HEK293 (cell line): ENCODE measurements at regions not wholly inside any gene's neighbourhood (a gene's known extent, or its start where the extent isn't known, plus 50 kb on each side); places are given as distances from the start of the nearest gene placed in this dataset.

Source experiments
- REPIN1 ChIP-seq: fragments of 450-650 bp; formaldehyde crosslinking; IDR thresholded peaks from 2 replicates; pipeline ENCODE4 v1.5.1; 2017; ENCODE audit warnings: missing biosample characterization, missing genetic modification characterization, low read depth
- SCRT1 ChIP-seq: fragments of 450-650 bp; formaldehyde crosslinking; IDR thresholded peaks from 2 replicates; pipeline ENCODE4 v1.5.1; 2016; ENCODE audit warnings: missing biosample characterization, missing genetic modification characterization, borderline replicate concordance
- SP2 ChIP-seq: fragments of 450-650 bp; formaldehyde crosslinking; IDR thresholded peaks from 2 replicates; pipeline ENCODE4 v1.5.1; 2016; ENCODE audit warnings: missing biosample characterization, missing genetic modification characterization
- TCF7L2 ChIP-seq: IDR thresholded peaks from 2 replicates; pipeline ENCODE4 v1.6.1; 2011; ENCODE audit warnings: low read depth, mild to moderate bottlenecking, inconsistent platforms, low read length, moderate library complexity, borderline replicate concordance
- ZBTB7A ChIP-seq: fragments of 450-650 bp; formaldehyde crosslinking; IDR thresholded peaks from 2 replicates; pipeline ENCODE4 v1.5.1; 2016; ENCODE audit warnings: low read depth, missing biosample characterization, missing genetic modification characterization
- ZNF121 ChIP-seq: fragments of 450-650 bp; formaldehyde crosslinking; IDR thresholded peaks from 2 replicates; pipeline ENCODE4 v1.5.1; 2016; ENCODE audit warnings: missing biosample characterization, missing genetic modification characterization
- ZNF174 ChIP-seq: fragments of 450-650 bp; formaldehyde crosslinking; IDR thresholded peaks from 2 replicates; pipeline ENCODE4 v1.5.0; 2017; ENCODE audit warnings: missing biosample characterization, mild to moderate bottlenecking, missing genetic modification characterization
- ZNF311 ChIP-seq: fragments of 450-650 bp; formaldehyde crosslinking; IDR thresholded peaks from 2 replicates; pipeline ENCODE4 v1.5.1; 2017; ENCODE audit warnings: missing biosample characterization, missing genetic modification characterization, borderline replicate concordance
- ZNF433 ChIP-seq: fragments of 450-650 bp; formaldehyde crosslinking; IDR thresholded peaks from 2 replicates; pipeline ENCODE4 v1.5.1; 2016; ENCODE audit warnings: missing biosample characterization, missing genetic modification characterization, low read depth
- ZNF560 ChIP-seq: fragments of 450-650 bp; formaldehyde crosslinking; IDR thresholded peaks from 2 replicates; pipeline ENCODE4 v1.5.1; 2017; ENCODE audit warnings: missing biosample characterization, missing genetic modification characterization, borderline replicate concordance
- TF ChIP-seq, protein P1 (sequence below): fragments of 450-650 bp; formaldehyde crosslinking; IDR thresholded peaks from 2 replicates; pipeline ENCODE4 v1.5.1; 2016; ENCODE audit warnings: missing biosample characterization, missing genetic modification characterization
- TF ChIP-seq, protein P2 (sequence below): fragments of 450-650 bp; formaldehyde crosslinking; IDR thresholded peaks from 2 replicates; pipeline ENCODE4 v1.5.1; 2016; ENCODE audit warnings: missing biosample characterization, missing genetic modification characterization
- TF ChIP-seq, protein P3 (sequence below): IDR thresholded peaks from 2 replicates; pipeline ENCODE4 v1.6.1; 2011; ENCODE audit warnings: mild to moderate bottlenecking, low read depth, low read length, borderline replicate concordance

DNA sequence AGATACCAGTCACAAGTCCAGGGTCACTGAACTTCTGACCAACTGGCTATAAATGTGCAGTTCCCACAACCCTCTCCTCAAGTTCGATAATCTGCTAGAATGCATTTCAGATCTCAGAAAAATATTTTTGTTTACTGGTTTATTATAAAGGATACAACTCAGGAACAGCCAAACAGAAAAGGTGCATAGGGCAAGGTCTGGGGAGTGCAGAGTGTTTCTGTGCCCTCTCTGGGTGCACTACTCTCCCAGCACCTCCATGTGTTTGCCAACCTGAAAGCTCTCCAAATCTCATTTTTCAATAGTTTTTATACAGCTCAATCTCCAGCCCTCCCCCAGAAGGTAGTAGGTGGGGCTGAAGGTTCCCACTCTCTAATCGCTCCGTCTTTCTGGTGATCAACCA is 85.2 kb downstream of the SKA1 start:
- no peak for TF ChIP-seq ZNF121 (tag by site-specific recombination)
- no peak for TF ChIP-seq REPIN1
- TF ChIP-seq, protein P1, sequence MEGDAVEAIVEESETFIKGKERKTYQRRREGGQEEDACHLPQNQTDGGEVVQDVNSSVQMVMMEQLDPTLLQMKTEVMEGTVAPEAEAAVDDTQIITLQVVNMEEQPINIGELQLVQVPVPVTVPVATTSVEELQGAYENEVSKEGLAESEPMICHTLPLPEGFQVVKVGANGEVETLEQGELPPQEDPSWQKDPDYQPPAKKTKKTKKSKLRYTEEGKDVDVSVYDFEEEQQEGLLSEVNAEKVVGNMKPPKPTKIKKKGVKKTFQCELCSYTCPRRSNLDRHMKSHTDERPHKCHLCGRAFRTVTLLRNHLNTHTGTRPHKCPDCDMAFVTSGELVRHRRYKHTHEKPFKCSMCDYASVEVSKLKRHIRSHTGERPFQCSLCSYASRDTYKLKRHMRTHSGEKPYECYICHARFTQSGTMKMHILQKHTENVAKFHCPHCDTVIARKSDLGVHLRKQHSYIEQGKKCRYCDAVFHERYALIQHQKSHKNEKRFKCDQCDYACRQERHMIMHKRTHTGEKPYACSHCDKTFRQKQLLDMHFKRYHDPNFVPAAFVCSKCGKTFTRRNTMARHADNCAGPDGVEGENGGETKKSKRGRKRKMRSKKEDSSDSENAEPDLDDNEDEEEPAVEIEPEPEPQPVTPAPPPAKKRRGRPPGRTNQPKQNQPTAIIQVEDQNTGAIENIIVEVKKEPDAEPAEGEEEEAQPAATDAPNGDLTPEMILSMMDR (tag by site-specific recombination): no peak
- no peak for TF ChIP-seq SCRT1
- TF ChIP-seq ZNF174 (tag by site-specific recombination): no peak
- TF ChIP-seq ZNF311: no peak
- TF ChIP-seq, protein P2, sequence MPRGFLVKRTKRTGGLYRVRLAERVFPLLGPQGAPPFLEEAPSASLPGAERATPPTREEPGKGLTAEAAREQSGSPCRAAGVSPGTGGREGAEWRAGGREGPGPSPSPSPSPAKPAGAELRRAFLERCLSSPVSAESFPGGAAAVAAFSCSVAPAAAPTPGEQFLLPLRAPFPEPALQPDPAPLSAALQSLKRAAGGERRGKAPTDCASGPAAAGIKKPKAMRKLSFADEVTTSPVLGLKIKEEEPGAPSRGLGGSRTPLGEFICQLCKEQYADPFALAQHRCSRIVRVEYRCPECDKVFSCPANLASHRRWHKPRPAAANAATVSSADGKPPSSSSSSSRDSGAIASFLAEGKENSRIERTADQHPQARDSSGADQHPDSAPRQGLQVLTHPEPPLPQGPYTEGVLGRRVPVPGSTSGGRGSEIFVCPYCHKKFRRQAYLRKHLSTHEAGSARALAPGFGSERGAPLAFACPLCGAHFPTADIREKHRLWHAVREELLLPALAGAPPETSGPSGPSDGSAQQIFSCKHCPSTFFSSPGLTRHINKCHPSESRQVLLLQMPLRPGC (tag by site-specific recombination): no peak
- no peak for TF ChIP-seq ZNF560
- TF ChIP-seq SP2 (tag by site-specific recombination): no peak
- no peak for TF ChIP-seq ZNF433
- TF ChIP-seq ZBTB7A: no peak
- TF ChIP-seq TCF7L2: no peak
- TF ChIP-seq, protein P3, sequence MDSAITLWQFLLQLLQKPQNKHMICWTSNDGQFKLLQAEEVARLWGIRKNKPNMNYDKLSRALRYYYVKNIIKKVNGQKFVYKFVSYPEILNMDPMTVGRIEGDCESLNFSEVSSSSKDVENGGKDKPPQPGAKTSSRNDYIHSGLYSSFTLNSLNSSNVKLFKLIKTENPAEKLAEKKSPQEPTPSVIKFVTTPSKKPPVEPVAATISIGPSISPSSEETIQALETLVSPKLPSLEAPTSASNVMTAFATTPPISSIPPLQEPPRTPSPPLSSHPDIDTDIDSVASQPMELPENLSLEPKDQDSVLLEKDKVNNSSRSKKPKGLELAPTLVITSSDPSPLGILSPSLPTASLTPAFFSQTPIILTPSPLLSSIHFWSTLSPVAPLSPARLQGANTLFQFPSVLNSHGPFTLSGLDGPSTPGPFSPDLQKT: no peak
